ENCODE measurements at regions not wholly inside any gene's neighbourhood (a gene's known extent, or its start where the extent isn't known, plus 50 kb on each side); places are given as distances from the start of the nearest gene placed in this dataset.

GRCh38 chr7:21169667-21170580 is 258.0 kb upstream of the SP4 start:
- TF ChIP-seq CTCF (IDR thresholded peaks at IDR 0.05) (no peak), POLR2A (IDR thresholded peaks at IDR 0.05) (no peak)
- no peaks in the 10 kb centered on the region for H3K4me1 ChIP-seq
- intact Hi-C loops (cut with DNase I) = no loop called here
- no peak overlapping the region for H3K27ac ChIP-seq
- 36 to 45% methylated on average over 30 of the region's 30 CpGs for WGBS, 2 donors
- no peaks in the 10 kb centered on the region for H3K36me3 ChIP-seq (replicated peaks in 1 of 2; ENCODE audit: insufficient read depth in 1 of 2, low read depth in 2 of 2)
- DNase-seq (no peak), ATAC-seq (no peak)
- H3K4me3 ChIP-seq = no peak overlapping the region
- no peaks in the 10 kb centered on the region for H3K27me3 ChIP-seq
- H3K9me3 ChIP-seq = no peaks in the 10 kb centered on the region

- no peaks in the 10 kb centered on the region for H3K4me1 ChIP-seq
- DNase-seq (no peak), ATAC-seq (no peak)
- 60 to 64% methylated on average over 6 of the region's 6 CpGs for WGBS, 2 donors
- no peaks in the 10 kb centered on the region for H3K27me3 ChIP-seq
- intact Hi-C loops (cut with DNase I) = no loop called here
- no peaks in the 10 kb centered on the region for H3K9me3 ChIP-seq
- H3K4me3 ChIP-seq = no peak overlapping the region
- no peak overlapping the region for H3K27ac ChIP-seq
- no peak for TF ChIP-seq CTCF (IDR thresholded peaks at IDR 0.05)
- no peak for TF ChIP-seq POLR2A (IDR thresholded peaks at IDR 0.05)
- H3K36me3 ChIP-seq (replicated peaks in 1 of 2; ENCODE audit: insufficient read depth in 1 of 2, low read depth in 2 of 2) = no peaks in the 10 kb centered on the region
These were observed 255.1 kb upstream of the SP4 start for GRCh38 chr7:21172800-21173199.

GRCh38 chr7:21173436-21173835 is 254.4 kb upstream of the SP4 start:
- H3K4me3 ChIP-seq = no peak overlapping the region
- intact Hi-C loops (cut with DNase I) = no loop called here
- TF ChIP-seq CTCF (IDR thresholded peaks at IDR 0.05) (no peak), POLR2A (IDR thresholded peaks at IDR 0.05) (no peak)
- H3K27ac ChIP-seq = no peak overlapping the region
- no peaks in the 10 kb centered on the region for H3K9me3 ChIP-seq
- no peaks in the 10 kb centered on the region for H3K4me1 ChIP-seq
- H3K27me3 ChIP-seq = no peaks in the 10 kb centered on the region
- H3K36me3 ChIP-seq (replicated peaks in 1 of 2; ENCODE audit: insufficient read depth in 1 of 2, low read depth in 2 of 2) = no peaks in the 10 kb centered on the region
- ATAC-seq (no peak), DNase-seq (no peak)
- 52 to 73% methylated on average over 1 of the region's 1 CpG for WGBS, 2 donors

DNA sequence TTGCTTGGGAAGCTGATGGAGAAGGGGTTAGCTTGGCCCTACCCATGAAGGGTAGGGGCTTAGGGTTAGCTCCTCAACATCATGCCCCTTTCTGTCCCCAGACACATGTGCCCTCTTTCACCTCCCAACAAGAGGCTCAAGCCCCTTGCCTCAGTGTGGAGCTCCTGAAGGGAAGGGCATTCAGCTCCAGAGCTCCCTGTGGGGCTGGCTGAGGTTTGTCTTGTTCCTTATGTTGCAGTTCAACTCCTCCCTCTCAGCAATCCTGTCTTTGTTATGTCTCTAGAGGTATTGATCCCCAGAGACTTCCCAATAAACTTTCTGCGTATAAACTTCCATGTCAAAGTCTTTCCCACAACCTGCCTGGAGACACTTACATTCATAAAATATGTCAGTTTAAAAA is 252.2 kb upstream of the SP4 start:
- Histone ChIP-seq H3K4me3 (no peak overlapping the region), H3K36me3 (replicated peaks in 1 of 2; ENCODE audit: insufficient read depth in 1 of 2, low read depth in 2 of 2) (no peaks in the 10 kb centered on the region), H3K9me3 (no peaks in the 10 kb centered on the region), H3K27me3 (no peaks in the 10 kb centered on the region), H3K4me1 (no peaks in the 10 kb centered on the region), H3K27ac (no peak overlapping the region)
- WGBS, 2 donors = 45 to 47% methylated on average over 1 of the region's 1 CpG
- ATAC-seq (no peak), DNase-seq (no peak)
- TF ChIP-seq CTCF (IDR thresholded peaks at IDR 0.05) = no peak
- no peak for TF ChIP-seq POLR2A (IDR thresholded peaks at IDR 0.05)
- intact Hi-C loops (cut with DNase I) = no loop called here
